ENCODE measurements at regions not wholly inside any gene's neighbourhood (a gene's known extent, or its start where the extent isn't known, plus 50 kb on each side); places are given as distances from the start of the nearest gene placed in this dataset.

GRCh38 chr4:42331040-42331439 is 66.2 kb upstream of the SHISA3 start:
- DNase-seq (ENCODE audit: low read depth, low spot score) = no peak
- Histone ChIP-seq H3K9me3 (ENCODE audit: low read depth, low read length) (no peaks in the 10 kb centered on the region), H3K36me3 (ENCODE audit: insufficient read depth, low read length) (no peaks in the 10 kb centered on the region), H3K9ac (ENCODE audit: insufficient read length) (no peak overlapping the region), H3K4me3 (no peak overlapping the region), H3K27ac (no peak overlapping the region)
- TF ChIP-seq POLR2AphosphoS5 (IDR thresholded peaks at IDR 0.05; ENCODE audit: borderline replicate concordance, low read depth, low read length) (no peak), EZH2 (IDR thresholded peaks at IDR 0.05) (no peak), FOXP2 (optimal IDR thresholded peaks at IDR 0.05; ENCODE audit: control extremely low read depth, extremely low read length, insufficient read depth) (no peak)

GRCh38 chr4:42331914-42332368 is 65.3 kb upstream of the SHISA3 start:
- no peak for DNase-seq (ENCODE audit: low read depth, low spot score)
- H3K9me3 ChIP-seq (ENCODE audit: low read depth, low read length) = no peaks in the 10 kb centered on the region
- H3K4me3 ChIP-seq = no peak overlapping the region
- TF ChIP-seq EZH2 (IDR thresholded peaks at IDR 0.05) (no peak), FOXP2 (optimal IDR thresholded peaks at IDR 0.05; ENCODE audit: control extremely low read depth, extremely low read length, insufficient read depth) (no peak)
- H3K36me3 ChIP-seq (ENCODE audit: insufficient read depth, low read length) = no peaks in the 10 kb centered on the region
- no peak overlapping the region for H3K9ac ChIP-seq (ENCODE audit: insufficient read length)
- H3K27ac ChIP-seq = no peak overlapping the region

- Histone ChIP-seq H3K36me3 (ENCODE audit: insufficient read depth, low read length) (no peaks in the 10 kb centered on the region), H3K4me3 (no peak overlapping the region), H3K27ac (no peak overlapping the region)
These were observed 57.3 kb upstream of the SHISA3 start for GRCh38 chr4:42339935-42340406.

GRCh38 chr4:42341518-42342026 is 55.7 kb upstream of the SHISA3 start:
- Histone ChIP-seq H3K9me3 (ENCODE audit: low read depth, low read length) (no peaks in the 10 kb centered on the region), H3K36me3 (ENCODE audit: insufficient read depth, low read length) (no peaks in the 10 kb centered on the region), H3K9ac (ENCODE audit: insufficient read length) (no peak overlapping the region), H3K27ac (no peak overlapping the region), H3K4me3 (no peak overlapping the region)
- TF ChIP-seq POLR2AphosphoS5 (IDR thresholded peaks at IDR 0.05; ENCODE audit: borderline replicate concordance, low read depth, low read length) = no peak
- TF ChIP-seq EZH2 (IDR thresholded peaks at IDR 0.05) = no peak
- TF ChIP-seq FOXP2 (optimal IDR thresholded peaks at IDR 0.05; ENCODE audit: control extremely low read depth, extremely low read length, insufficient read depth) = no peak
- no peak for DNase-seq (ENCODE audit: low read depth, low spot score)

More at GRCh38 chr4:42339935-42340406, 57.3 kb upstream of the SHISA3 start:
- no peak overlapping the region for H3K9ac ChIP-seq (ENCODE audit: insufficient read length)
- H3K9me3 ChIP-seq (ENCODE audit: low read depth, low read length) = no peaks in the 10 kb centered on the region
- no peak for DNase-seq (ENCODE audit: low read depth, low spot score)
- no peak for TF ChIP-seq EZH2 (IDR thresholded peaks at IDR 0.05)

GRCh38 chr4:42342459-42342858 is 54.8 kb upstream of the SHISA3 start:
- Histone ChIP-seq H3K9me3 (ENCODE audit: low read depth, low read length) (no peaks in the 10 kb centered on the region), H3K9ac (ENCODE audit: insufficient read length) (no peak overlapping the region), H3K27ac (no peak overlapping the region), H3K36me3 (ENCODE audit: insufficient read depth, low read length) (no peaks in the 10 kb centered on the region), H3K4me3 (no peak overlapping the region)
- no peak for TF ChIP-seq FOXP2 (optimal IDR thresholded peaks at IDR 0.05; ENCODE audit: control extremely low read depth, extremely low read length, insufficient read depth)
- TF ChIP-seq POLR2AphosphoS5 (IDR thresholded peaks at IDR 0.05; ENCODE audit: borderline replicate concordance, low read depth, low read length) = no peak
- no peak for TF ChIP-seq EZH2 (IDR thresholded peaks at IDR 0.05)
- DNase-seq (ENCODE audit: low read depth, low spot score) = no peak

- Histone ChIP-seq H3K4me3 (no peak overlapping the region), H3K9ac (ENCODE audit: insufficient read length) (no peak overlapping the region), H3K36me3 (ENCODE audit: insufficient read depth, low read length) (no peaks in the 10 kb centered on the region), H3K27ac (no peak overlapping the region), H3K9me3 (ENCODE audit: low read depth, low read length) (no peaks in the 10 kb centered on the region)
- DNase-seq (ENCODE audit: low read depth, low spot score) = no peak
- TF ChIP-seq FOXP2 (optimal IDR thresholded peaks at IDR 0.05; ENCODE audit: control extremely low read depth, extremely low read length, insufficient read depth) (no peak), EZH2 (IDR thresholded peaks at IDR 0.05) (no peak), POLR2AphosphoS5 (IDR thresholded peaks at IDR 0.05; ENCODE audit: borderline replicate concordance, low read depth, low read length) (no peak)
These were observed 53.0 kb upstream of the SHISA3 start for GRCh38 chr4:42344309-42344708.

DNA sequence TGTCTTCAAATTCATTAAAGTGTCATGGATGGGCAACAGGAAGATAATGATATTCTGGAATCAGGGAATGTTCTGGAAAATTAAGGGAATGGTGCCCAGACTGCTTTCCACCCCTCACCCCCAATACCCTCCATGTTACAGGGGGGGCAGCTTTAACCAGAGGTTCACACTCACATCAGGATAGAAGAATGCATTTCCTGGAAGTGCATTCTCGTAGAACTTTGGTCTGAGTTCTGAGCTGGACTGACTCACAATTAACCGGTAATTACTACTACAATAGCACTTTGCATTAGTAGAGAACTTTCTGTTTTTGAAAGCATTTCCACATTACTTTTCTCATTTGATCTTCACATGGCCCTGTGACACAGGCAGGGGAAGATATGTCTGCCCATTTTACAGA is 52.5 kb upstream of the SHISA3 start:
- DNase-seq (ENCODE audit: low read depth, low spot score) = no peak
- H3K27ac ChIP-seq = no peak overlapping the region
- H3K4me3 ChIP-seq = no peak overlapping the region
- TF ChIP-seq POLR2AphosphoS5 (IDR thresholded peaks at IDR 0.05; ENCODE audit: borderline replicate concordance, low read depth, low read length) (no peak), EZH2 (IDR thresholded peaks at IDR 0.05) (no peak), FOXP2 (optimal IDR thresholded peaks at IDR 0.05; ENCODE audit: control extremely low read depth, extremely low read length, insufficient read depth) (no peak)
- no peak overlapping the region for H3K9ac ChIP-seq (ENCODE audit: insufficient read length)
- H3K36me3 ChIP-seq (ENCODE audit: insufficient read depth, low read length) = no peaks in the 10 kb centered on the region
- no peaks in the 10 kb centered on the region for H3K9me3 ChIP-seq (ENCODE audit: low read depth, low read length)

DNA sequence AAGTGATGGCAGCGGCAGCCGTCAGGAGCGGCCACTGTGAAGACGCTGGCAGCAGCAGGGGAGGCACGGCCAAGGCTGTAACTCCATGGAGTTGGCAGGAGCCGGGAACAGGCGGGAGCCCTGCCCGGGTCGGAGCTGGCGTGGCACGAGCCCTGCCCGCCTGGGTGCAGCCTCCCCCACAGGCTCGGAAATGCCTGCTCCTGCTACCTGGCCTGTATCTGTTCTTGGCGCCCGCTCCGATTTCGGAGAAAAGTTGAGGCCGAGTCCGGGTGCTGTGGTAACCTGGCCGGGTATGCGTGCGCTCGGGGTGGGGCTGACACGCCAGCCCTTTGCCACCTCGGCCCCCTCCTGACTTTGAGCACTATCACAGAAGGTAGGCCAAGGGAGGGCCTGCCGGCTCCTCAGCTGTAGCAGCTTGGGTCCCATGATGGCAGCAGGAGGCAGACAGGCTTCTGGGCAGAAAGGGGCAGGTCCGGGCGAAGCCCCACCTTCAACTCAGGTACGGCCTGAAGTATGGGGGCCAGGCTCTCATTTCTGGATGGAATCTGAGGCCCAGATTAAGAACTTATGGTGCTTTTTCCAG is 51.2 kb upstream of the SHISA3 start:
- Histone ChIP-seq H3K9ac (ENCODE audit: insufficient read length) (no peak overlapping the region), H3K9me3 (ENCODE audit: low read depth, low read length) (no peaks in the 10 kb centered on the region), H3K27ac (no peak overlapping the region), H3K36me3 (ENCODE audit: insufficient read depth, low read length) (no peaks in the 10 kb centered on the region), H3K4me3 (no peak overlapping the region)
- no peak for DNase-seq (ENCODE audit: low read depth, low spot score)
- no peak for TF ChIP-seq EZH2 (IDR thresholded peaks at IDR 0.05)
- TF ChIP-seq POLR2AphosphoS5 (IDR thresholded peaks at IDR 0.05; ENCODE audit: borderline replicate concordance, low read depth, low read length) = no peak
- TF ChIP-seq FOXP2 (optimal IDR thresholded peaks at IDR 0.05; ENCODE audit: control extremely low read depth, extremely low read length, insufficient read depth) = no peak

DNA sequence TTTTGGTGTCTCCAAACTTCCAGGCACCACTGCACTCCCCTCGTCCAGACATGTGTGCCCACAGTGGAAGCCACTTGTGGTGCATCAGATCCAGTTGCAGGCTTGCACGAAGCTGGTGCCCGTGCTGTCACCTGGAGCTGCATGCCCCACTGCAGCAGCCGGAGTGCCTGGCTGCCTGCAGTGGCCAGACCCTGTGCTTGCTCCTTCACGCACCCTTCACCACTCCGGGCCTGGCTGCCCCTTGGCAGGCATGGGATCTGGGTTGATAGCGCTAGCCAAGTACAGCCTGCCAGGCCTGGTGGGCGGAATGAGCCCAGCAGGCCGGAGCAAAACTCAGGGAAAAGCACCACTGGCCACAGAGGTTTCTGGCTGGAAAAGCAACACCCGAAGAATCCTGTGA is 50.2 kb upstream of the SHISA3 start:
- no peaks in the 10 kb centered on the region for H3K9me3 ChIP-seq (ENCODE audit: low read depth, low read length)
- DNase-seq (ENCODE audit: low read depth, low spot score) = no peak
- no peak overlapping the region for H3K27ac ChIP-seq
- no peak for TF ChIP-seq POLR2AphosphoS5 (IDR thresholded peaks at IDR 0.05; ENCODE audit: borderline replicate concordance, low read depth, low read length)
- TF ChIP-seq FOXP2 (optimal IDR thresholded peaks at IDR 0.05; ENCODE audit: control extremely low read depth, extremely low read length, insufficient read depth) = no peak
- H3K9ac ChIP-seq (ENCODE audit: insufficient read length) = no peak overlapping the region
- no peaks in the 10 kb centered on the region for H3K36me3 ChIP-seq (ENCODE audit: insufficient read depth, low read length)
- H3K4me3 ChIP-seq = no peak overlapping the region

Measured in SK-N-MC (cell line).